Superior temporal gyrus (tissue), 1 donor: ENCODE measurements at regions not wholly inside any gene's neighbourhood (a gene's known extent, or its start where the extent isn't known, plus 50 kb on each side); places are given as distances from the start of the nearest gene placed in this dataset.
"Not testable (repeated sequence)": the region's sequence is repeated elsewhere in the genome, so short reads cannot be mapped to it uniquely, and the experiment has no call there.

Source experiments
- DNase-seq: peaks from one replicate; pipeline ENCODE4 v3.0.0-alpha.2; 2016; ENCODE audit errors: extremely low spot score

DNA sequence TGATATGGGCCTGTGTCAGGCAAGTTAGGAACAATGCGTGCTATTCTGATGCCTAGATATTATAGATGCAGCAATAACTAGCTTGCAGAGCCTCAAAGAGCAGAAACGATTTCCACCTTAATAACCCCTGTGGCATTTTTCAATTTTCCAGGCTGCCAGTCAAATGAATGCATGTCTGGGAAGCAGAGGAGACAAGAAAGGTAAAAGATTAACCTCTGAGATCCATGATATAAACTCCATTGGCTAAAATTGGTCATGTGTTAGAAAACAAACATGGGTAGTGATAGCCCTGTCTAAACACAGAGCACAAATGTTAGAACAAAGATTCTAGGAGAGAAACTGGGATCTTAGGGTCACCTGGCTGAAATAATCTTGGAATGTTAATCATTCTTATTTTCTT lies 811.1 kb downstream of the DIAPH3 start:
- no peak for DNase-seq

- DNase-seq = no peak
These were observed 808.9 kb downstream of the DIAPH3 start for GRCh38 chr13:59354665-59355369.

DNA sequence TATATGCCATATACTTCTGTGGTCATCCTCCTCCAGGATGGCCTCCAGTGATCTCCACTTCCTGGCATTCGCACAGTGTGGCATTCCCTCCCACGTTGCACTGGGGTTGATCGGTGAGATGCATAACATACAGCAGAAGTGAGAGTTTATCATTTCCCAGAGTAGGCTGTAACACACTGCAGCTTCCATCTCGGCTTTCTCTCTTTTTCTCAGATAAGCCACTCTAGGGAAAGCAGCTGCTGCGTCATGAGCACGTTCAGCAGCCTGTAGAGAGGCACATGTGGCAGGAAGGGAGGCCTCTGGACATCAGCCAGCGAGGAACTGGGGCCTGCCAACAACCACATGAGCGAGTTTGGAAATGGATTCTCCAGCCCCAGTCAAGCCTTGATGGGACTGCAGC lies 807.1 kb downstream of the DIAPH3 start:
- DNase-seq = no peak

DNA sequence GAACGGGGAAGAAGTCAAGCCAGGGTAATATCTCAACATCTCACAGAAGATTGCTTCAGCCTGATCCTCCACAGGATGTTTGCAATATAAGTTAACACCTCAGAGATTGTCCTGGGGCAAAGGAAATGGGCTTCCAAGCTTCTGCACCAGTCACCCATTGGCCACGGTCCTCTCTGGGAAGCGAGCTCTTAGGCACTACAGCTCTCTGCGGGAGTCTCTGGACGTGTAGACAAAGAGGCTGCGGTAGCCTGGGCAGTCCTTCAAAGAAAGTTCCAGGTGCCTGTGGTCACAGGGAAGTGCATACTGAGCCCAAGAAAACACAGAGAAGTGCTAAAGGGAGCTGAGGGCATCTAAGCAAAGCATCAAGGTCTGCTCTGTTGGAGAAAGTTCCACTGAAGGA lies 805.7 kb downstream of the DIAPH3 start:
- no peak for DNase-seq

DNA sequence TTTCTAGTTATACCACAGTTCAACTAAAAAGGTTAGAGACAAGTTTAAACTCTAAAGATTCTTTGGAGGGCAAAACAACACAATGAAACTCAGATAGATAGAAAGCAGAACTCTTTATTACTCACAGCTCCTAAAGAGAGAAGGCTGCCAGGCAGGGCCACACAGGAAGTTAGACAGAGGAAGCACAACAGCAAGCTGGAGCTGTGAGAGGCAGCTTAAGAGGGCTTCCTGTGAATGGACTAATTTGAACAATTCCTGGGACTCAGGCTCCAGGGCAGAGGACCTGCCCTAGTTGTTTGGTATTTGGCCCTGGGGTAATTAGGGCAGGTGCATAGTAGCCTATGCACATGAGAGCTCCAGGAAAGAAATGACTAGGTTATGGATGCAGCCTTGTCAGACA lies 803.6 kb downstream of the DIAPH3 start:
- no peak for DNase-seq

DNA sequence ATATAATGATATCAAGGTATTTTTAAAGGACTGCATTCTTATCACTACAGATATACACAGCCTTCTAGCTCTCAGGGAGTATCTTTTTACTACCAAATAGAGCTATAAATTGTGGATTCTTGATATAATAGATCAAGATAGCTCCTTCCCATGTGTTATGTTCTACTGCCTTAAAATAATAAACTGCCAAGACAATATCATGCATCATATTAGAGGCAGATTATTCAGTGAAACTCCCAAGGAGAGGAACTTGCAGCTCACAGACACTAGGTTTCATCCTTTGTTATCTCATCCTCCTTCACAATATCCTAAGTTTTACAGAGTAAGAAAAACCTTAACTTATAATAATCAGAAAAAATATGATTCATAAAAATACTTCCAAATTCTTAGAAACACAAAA lies 802.8 kb downstream of the DIAPH3 start:
- no peak for DNase-seq

GRCh38 chr13:59363313-59363712 lies 800.4 kb downstream of the DIAPH3 start:
- no peak for DNase-seq

DNA sequence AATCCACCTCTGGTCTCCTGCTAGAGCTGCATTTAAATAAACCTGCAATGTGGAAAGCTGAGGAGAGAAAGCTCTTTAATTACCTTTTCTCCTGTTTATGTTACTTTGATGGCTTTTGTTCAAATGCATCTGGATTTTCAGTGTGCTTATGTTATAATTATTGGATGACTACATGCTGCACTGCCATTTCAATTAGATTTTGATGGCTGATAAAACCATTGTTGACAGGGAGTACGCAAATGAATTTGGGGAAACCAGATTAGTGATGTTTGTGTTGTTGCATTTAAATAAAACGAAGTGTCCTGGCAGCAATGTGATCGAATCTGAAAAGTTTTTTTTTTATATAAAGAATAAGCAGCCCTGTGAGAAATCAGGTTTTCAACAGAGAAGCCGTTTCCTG lies 799.8 kb downstream of the DIAPH3 start:
- no peak for DNase-seq

GRCh38 chr13:59364641-59365085 lies 799.1 kb downstream of the DIAPH3 start:
- DNase-seq = no peak

DNA sequence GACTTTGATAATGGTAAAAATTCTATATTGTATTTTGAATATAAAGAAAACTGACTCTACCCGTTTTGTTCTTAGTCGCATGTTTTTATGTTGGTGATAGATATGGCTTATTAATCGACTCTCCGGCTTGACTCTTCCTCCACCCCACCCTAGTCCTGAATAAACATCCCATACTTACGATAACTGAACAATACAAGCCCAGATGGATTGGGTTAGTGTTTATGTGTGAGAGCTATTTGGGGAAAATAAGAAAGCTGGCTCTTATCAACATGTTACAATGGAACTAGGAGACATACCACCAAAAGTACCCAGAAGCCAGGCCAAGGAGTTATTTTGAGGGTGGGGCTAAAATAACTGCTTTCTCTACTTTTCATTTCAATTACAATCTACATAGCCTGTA lies 796.3 kb downstream of the DIAPH3 start:
- DNase-seq = no peak

DNA sequence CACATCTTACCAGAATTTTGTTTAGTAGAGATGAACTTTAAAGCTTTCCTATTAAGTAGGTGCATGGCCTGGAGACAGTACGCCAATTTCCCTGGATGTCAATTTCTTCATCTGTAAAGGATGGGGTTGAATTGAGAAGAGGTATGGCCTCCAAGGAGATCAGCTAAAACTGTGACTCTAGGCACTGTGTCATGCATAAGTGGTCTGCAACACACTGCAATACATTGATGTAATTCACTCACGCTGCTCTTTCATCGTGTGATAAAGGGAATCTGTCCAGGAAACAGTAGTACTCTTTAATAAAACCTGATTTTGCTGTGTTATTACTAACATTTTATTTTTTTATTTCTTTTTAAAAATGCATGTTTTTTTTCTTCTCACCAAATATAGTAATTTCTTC lies 795.8 kb downstream of the DIAPH3 start:
- no peak for DNase-seq

GRCh38 chr13:59368693-59369092 lies 795.0 kb downstream of the DIAPH3 start:
- DNase-seq = no peak

DNA sequence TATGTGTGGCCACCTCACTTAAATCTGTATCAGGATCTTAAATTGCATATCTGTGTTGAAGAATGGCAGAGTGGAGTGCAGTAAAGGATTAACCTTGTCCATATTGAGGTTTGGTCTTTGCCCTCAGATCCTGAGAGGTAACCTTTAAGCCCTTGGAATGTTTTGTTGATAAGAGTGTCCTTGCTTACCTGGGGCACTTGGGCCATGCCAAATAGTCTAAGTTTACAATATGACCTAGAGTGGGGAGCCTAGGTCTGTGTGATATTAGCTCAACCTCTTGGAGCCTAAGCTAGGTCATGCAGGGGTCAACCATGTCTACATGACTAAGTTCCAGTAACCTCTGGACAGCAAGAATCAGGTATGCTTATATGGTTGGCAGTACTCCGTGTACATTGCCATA lies 792.5 kb downstream of the DIAPH3 start:
- no peak for DNase-seq

GRCh38 chr13:59373341-59373740 lies 790.4 kb downstream of the DIAPH3 start:
- DNase-seq = no peak

- no peak for DNase-seq
These were observed 789.0 kb downstream of the DIAPH3 start for GRCh38 chr13:59374691-59375090.

GRCh38 chr13:59384154-59384553 lies 779.6 kb downstream of the DIAPH3 start:
- DNase-seq = no peak

DNA sequence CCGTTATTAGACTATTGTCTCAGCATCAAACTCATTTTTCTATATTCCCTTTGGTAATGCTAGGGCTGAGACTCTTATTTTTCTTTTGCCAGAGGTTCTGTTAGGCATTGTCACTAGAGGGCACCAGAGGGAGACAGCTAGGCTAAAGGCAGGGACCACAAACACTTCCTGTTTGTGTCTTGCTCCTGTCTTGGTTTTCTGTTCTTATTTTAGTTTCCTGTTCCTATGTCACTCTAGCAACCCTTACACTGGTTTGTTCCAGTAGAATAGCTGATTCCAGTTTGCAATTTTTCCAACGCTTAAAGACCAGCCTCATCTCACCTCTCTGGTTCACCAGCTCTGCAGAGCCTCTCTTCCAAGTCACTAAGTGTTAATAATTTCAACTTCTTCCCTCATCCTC lies 772.0 kb downstream of the DIAPH3 start:
- DNase-seq = peak; percentile 74

DNA sequence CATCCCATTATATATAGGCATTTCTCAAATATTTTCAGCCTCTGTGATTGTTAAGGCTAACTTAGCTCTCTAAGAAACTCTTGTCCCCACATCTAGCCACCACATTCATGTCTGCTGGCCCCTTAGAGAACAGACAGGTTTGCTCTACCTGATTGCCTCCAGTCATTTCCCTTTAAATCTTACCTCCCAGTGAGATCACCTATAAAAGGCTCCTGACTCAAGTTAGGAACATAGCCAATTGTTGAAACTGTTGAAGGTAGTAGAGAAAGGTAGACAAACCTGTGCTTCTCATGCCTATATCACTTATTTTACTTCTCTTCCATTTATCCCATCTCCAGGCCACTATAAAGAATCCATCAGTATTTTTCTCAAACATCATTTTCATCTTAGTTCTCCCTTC lies 771.4 kb downstream of the DIAPH3 start:
- DNase-seq = no peak

- DNase-seq = no peak
These were observed 769.2 kb downstream of the DIAPH3 start for GRCh38 chr13:59394496-59394895.

DNA sequence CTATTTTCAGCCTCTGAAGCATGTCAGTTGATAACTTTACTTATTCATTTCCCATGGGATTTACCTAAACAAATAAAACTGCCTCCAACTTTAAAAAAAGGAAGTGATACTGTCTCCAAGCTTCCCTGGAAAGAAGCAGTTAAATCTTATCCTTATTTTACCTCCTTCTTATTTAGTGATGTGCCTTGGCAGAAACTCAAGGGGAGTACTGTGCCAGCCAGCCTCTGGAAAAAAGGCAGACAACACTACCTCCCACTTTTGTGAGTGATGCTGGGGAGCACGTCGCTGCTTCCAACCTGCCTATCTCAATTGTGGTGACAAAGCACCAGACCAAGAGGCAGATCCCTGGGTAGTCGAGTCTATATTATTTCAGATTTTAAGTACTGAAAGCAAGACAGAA lies 765.6 kb downstream of the DIAPH3 start:
- no peak for DNase-seq

GRCh38 chr13:59398661-59399060 lies 765.1 kb downstream of the DIAPH3 start:
- DNase-seq = no peak

GRCh38 chr13:59399513-59399912 lies 764.2 kb downstream of the DIAPH3 start:
- DNase-seq = no peak

DNA sequence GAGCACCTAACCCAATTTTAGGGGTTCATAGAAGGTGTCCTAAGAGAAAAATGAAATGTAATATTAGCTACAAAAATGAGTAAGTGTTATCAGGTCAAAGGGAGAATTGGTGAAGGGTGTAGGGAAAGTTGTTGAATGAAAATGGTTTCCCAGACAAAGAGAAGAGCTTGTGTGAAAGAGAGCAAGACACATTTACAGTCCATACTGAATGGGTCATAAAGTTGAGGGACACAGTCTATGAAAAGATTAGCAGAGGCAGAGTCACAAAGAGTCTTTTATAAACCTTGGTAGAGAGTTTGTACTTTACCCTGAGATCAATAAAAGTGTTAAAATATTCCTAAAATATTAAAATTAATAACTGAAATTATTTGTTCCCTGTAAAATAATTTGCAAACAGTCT lies 759.4 kb downstream of the DIAPH3 start:
- DNase-seq = no peak

GRCh38 chr13:59407251-59407650 lies 756.5 kb downstream of the DIAPH3 start:
- DNase-seq = not testable (repeated sequence)
